Hypothalamus (tissue), 51 donors: ENCODE measurements at regions not wholly inside any gene's neighbourhood (a gene's known extent, or its start where the extent isn't known, plus 50 kb on each side); places are given as distances from the start of the nearest gene placed in this dataset.
A peak's percentile ranks its signal among the peaks of the same experiment; 100 is the strongest.
"Not testable (repeated sequence)": the region's sequence is repeated elsewhere in the genome, so short reads cannot be mapped to it uniquely, and the experiment has no call there.

Experiments
- DNase-seq, 51 donors: peaks; one replicate each; lab custom pipeline; 2025; lab: John Stamatoyannopoulos, UW

DNA sequence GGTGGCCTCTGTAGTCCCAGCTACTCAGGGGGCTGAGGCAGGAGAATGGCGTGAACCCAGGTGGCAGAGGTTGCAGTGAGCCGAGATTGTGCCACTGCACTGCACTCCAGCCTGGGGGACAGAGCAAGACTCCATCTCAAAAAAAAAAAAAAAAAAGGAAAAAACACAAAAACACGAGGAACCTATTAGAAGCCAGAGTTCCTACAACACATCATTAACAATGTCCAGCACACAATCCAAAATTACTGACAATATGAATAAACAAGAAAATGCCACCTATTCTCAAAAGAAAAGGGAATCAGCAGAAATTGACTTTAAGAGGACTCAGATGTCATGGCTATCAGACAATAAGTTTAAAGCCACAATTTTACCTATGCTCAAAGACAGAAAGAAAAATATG, 57.3 kb upstream of the HS3ST3A1 start:
- DNase-seq = not testable (repeated sequence)

DNA sequence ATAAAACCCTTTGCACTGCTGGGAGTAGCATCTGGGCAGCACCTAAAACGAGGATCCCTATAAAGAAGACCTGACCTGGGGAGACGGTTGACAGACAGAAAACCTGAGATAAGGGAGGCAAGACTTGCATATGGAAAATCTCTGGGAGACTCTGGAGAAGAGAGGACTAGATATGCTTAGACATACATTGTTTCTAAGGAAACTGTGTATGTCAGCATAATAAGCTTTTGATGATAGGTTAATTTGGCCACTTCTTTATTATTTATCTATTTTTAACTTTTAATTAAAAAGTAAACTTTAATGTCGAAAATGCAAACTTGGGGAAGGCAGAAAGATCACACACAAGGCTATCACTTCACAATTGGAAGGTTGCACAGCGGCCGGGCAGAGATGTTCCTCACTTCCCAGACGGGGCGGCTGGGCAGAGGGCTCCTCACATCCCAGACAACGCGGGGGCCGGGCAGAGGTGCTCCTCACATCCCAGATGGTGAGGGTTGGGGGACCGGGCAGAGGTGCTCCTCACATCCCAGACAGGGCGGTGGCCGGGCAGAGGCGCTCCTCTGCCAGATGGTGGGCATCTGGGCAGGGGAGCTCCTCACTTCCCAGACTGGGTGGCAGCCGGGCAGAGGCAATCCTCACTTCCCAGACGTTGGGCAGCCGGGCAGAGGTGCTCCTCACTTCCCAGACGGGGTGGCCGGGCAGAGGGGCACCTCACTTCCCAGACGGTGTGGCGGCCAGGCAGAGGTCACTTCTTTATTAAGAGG, 64.3 kb upstream of the HS3ST3A1 start:
- DNase-seq = no peak

DNA sequence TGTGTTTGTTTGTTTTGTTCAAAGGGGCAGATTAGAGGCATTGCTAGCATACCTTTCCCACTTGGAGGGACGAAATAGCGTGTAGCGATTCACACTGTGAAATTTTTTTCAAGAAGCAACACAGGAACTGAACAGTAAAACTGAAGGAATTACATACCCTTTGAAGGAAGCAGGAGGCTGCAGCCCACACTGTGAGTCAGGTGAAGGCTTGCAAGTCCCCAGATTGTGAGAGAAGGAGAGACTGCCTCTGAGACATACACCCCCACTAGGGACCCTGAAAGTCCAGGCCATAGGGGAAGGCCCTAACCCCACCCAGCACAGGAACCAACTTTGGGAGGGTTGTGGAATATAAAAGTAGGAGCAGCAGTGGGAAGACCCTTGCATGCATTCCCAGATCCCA, 69.6 kb upstream of the HS3ST3A1 start:
- no peak for DNase-seq

GRCh38 chr17:13671771-13672170, 70.0 kb upstream of the HS3ST3A1 start:
- no peak for DNase-seq

GRCh38 chr17:13678361-13678760, 76.6 kb upstream of the HS3ST3A1 start:
- no peak for DNase-seq

GRCh38 chr17:13678841-13679240, 77.1 kb upstream of the HS3ST3A1 start:
- DNase-seq = no peak

GRCh38 chr17:13688716-13689115, 87.0 kb upstream of the HS3ST3A1 start:
- no peak for DNase-seq

GRCh38 chr17:13690806-13691205, 89.1 kb upstream of the HS3ST3A1 start:
- DNase-seq = no peak

- no peak for DNase-seq
These were observed 93.2 kb upstream of the HS3ST3A1 start for GRCh38 chr17:13694934-13695333.

DNA sequence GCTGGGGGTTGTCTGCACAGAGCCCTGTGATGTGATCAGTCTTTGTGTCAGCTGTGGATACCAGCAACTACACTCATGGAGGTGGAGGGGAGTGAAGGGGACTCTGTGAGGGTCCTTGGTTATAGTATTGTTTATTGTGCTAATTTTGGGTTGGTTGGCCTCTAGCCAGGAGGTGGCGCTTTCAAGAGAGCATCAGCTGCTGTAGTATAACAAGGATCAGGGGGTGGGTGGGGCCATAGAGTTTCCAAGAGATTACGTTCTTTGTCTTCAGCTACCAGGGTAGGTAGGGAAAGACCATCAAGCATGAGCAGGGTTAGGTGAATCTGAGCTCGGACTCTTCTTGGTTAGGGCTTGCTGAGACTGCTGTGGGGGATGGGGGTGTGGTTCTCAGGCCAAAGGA, 97.1 kb upstream of the HS3ST3A1 start:
- DNase-seq = no peak

DNA sequence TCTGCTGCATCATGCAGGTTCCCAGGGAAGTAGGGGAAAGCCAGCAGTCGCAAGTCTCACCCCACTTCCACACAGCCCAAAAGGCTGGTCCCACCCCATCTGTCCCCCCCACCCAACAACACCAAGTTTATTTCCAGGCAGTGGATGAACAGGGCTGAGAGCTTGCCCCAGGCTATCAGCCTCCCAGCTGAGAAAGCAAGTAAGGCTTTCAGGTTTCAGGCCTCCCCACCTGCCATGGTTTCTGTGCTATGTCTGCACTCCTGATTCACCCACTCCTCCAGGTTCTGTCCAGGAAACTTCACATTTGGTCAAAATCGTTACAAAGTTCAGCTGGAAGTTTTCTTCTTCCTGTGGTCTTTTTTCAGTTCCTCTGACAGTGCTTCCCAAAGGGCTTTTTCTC, 97.5 kb upstream of the HS3ST3A1 start:
- no peak for DNase-seq

DNA sequence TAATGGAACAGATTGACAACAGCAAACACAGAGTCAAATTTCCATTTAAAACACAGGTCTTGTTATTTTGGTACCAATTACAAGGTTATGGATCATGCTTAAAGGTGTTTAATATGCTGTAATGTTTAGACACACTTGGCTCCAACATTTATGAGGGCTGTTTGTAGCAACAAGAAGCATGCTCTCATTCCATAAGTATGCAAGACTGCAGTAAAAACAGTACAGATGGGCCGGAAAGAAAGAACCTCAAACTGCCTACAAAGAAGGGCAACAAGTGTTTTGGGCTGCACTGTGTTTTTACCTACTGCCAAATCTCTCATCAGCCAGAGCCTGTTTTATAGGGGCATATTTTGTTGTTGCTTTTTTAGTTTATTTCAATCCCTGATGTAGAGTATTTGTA, 100.5 kb upstream of the HS3ST3A1 start:
- DNase-seq = no peak

- no peak for DNase-seq
These were observed 102.6 kb upstream of the HS3ST3A1 start for GRCh38 chr17:13704333-13704732.

DNA sequence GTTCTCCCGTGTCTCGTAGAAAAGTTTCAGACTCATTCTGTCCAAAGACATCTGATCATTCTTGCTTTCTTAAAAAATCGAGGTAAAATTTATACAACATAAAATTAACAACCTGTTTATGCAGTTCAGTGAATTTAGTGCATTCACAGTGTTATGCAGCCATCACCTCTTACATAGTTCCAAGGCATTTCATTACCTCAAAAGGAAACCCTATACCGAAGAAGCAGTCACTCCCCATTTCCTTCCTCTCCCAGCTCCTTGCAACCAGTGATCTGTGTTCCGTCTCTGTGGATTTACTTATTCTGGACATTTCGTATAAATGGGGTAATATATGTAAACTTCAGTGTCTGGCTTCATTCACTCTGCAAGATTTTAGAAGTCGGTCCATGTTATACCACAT, 103.5 kb upstream of the HS3ST3A1 start:
- DNase-seq = no peak

DNA sequence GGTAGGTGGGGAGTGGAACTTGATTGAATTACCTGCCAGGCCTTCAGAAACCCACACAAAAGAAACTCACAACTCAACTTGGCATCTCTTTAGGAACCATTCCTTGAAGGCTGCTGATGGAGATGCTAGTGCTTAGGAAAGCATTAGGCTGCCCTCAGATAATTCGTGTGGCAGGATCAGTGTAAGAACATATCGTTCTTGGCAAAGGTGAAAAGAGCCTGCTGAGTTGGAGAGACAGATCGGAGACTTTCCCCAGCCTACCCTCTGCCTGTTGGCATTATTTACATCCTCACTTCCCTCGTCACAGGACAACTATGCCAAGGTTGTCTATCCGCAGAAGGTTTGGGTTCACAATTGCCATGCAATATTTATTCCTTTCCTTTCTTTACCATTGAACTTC, 120.0 kb upstream of the HS3ST3A1 start:
- peak in 1 of 51 donors; percentile 1 for DNase-seq

GRCh38 chr17:13725288-13725990, 123.7 kb upstream of the HS3ST3A1 start:
- no peak for DNase-seq

GRCh38 chr17:13727441-13728171, 125.9 kb upstream of the HS3ST3A1 start:
- no peak for DNase-seq

- no peak for DNase-seq
These were observed 127.1 kb upstream of the HS3ST3A1 start for GRCh38 chr17:13728781-13729180.

DNA sequence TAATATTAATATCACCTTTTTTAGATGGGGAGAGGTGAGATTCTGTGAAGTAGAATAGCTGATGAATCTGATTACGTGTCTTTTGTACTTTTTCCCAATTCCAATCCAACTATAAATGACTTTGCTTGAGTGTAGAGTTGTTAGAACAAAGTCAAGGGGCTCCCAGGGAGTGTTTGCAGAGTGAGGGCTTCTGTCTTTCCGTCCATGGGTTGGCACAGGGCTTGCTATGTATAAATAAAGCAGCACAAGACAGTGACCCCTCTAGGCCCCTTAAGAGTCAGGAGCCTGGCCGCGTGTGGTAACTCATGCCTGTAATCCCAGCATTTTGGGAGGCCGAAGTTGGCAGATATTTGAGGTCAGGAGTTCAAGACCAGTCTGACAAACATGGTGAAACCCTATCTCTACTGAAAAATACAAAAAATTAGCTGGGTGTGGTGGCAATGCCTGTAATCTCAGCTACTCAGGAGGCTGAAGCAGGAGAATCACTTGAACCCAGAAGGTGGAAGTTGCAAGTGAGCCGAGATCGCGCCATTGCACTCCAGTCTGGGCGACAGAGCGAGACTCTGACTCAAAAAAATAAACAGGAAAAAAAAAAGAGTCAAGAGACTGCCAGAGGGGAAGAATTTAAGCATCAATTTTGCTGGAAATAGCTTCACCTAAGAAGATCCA, 127.9 kb upstream of the HS3ST3A1 start:
- DNase-seq = no peak

GRCh38 chr17:13734880-13735279, 133.2 kb upstream of the HS3ST3A1 start:
- DNase-seq = no peak

DNA sequence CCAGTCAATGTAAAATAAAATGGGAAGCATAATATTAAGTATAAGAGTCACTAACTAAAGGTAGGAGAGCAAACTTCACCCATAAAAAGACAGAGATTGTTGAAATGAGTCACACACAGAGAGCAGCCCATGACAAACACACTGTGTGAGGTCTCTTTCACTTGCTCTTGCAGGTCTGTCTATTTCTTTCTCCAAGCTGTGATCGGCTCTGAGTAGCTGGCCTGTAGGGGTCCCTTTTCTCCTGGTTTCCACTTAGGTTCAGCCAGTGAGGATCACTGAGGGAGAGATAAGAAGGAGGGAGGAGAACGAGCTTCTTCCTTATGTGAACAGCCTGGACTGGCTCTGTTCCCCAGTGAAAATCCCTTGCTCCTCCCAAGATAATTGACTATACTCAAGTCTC, 133.7 kb upstream of the HS3ST3A1 start:
- DNase-seq = no peak
